HG03060 (cell line): ENCODE measurements at regions not wholly inside any gene's neighbourhood (a gene's known extent, or its start where the extent isn't known, plus 50 kb on each side); places are given as distances from the start of the nearest gene placed in this dataset.

Experiments
- ATAC-seq: cut with Tn5 transposase; IDR thresholded peaks from one replicate; pipeline ENCODE4 v1.9.1; 2021; ENCODE audit warnings: low read depth, moderate number of reproducible peaks; ENCODE audit not compliant: unreplicated experiment

GRCh38 chr10:91035650-91036292 lies 114.9 kb upstream of the ANKRD1 start:
- no peak for ATAC-seq

DNA sequence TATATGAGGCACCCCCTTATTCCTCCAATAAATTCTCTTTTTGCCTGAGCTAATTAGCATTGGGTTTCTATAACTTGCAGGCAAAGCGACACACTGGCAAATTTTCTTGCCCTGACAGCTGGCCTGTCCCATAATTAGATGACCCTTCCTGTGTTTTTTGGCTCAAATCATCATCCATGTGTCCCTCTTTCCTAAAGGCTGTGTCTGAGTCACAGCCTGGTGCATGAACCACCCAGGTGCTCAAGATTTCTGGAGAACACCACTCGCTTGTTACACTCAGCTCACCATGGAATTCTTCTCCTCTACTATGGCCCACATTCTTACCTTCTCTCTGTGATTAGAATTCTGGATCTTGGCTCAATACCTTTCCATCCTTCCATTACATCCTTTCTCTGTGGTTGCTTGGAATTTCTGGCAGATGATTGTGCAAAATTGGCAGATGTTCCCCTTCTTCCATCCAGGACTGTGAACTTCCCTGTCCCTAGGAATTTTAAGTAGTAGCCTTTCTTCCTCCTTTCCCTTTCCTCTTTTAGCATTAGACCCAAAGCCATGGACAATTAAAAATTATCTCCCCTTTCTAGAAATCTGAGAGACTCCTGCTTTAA lies 116.0 kb upstream of the ANKRD1 start:
- ATAC-seq: no peak

GRCh38 chr10:91038971-91039370 lies 118.1 kb upstream of the ANKRD1 start:
- ATAC-seq: no peak

- ATAC-seq: no peak
Observed at GRCh38 chr10:91040343-91040742, 119.5 kb upstream of the ANKRD1 start.

- no peak for ATAC-seq
Observed at GRCh38 chr10:91042069-91042468, 121.2 kb upstream of the ANKRD1 start.

- ATAC-seq: no peak
Observed at GRCh38 chr10:91043173-91043910, 122.5 kb upstream of the ANKRD1 start.

DNA sequence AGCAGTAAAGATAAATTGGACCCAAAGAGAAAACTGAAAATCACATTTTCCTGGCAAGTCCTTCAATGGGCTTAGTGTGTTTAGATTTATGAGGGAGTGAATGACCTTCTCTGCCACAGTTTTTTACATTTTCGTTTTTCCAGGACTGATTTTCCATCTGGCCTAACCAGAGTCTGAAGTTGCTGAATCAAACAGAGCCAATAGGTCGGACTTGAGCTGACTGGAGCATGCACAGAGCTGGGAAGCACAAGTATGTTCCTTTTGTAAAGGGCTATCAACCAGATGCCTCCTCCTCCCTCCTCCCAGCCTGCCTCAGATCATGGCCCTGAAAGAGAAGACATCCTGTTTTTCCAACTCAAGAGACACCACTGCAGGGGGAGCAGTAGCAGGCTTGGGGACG lies 126.0 kb upstream of the ANKRD1 start:
- no peak for ATAC-seq

- ATAC-seq: no peak
Observed at GRCh38 chr10:91048380-91048779, 127.5 kb upstream of the ANKRD1 start.

GRCh38 chr10:91049296-91049987 lies 128.6 kb upstream of the ANKRD1 start:
- ATAC-seq: no peak

GRCh38 chr10:91049988-91050360 lies 129.1 kb upstream of the ANKRD1 start:
- ATAC-seq: no peak

GRCh38 chr10:91050371-91051034 lies 129.6 kb upstream of the ANKRD1 start:
- ATAC-seq: no peak

GRCh38 chr10:91051829-91052228 lies 130.9 kb upstream of the ANKRD1 start:
- ATAC-seq: no peak

GRCh38 chr10:91054325-91054724 lies 133.4 kb upstream of the ANKRD1 start:
- no peak for ATAC-seq

DNA sequence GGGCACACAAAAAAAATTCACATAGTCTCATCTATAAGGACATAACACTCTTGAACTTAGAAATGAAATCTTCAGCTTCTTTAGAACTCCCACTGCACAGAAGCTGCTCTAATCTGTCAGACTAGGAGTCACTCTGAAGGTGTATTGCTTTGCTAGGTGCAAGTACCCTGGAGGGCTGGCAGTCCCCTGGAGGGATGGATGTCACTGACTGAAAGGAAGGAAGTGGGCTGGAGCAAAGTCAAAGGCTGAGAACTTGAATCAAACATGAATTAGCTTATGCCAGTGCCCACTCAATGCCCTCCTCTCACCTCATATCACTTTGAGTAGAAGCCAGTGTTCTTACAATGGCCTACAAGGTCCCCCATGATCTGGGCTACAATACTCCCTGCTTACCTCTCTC lies 140.3 kb upstream of the ANKRD1 start:
- no peak for ATAC-seq

DNA sequence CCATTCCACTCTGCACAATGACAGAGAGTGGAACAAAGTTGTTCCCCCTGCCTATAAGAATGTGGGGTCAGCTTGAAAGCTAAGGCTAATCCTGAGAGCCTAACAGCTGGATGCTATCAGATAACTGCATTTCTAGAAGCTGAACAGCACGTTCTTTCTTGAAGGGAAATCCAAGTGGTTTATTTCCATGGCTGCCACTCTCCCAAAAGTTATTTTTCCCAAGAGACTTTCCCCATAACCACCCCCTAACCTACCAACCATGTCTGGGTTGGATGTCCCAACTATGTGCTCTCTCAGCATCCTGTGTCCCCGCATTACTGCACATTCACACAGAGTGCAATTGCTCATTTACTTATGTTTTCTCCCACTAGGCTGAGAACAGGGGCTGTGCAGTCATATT lies 140.7 kb upstream of the ANKRD1 start:
- ATAC-seq: no peak

GRCh38 chr10:91062091-91062490 lies 141.2 kb upstream of the ANKRD1 start:
- no peak for ATAC-seq

DNA sequence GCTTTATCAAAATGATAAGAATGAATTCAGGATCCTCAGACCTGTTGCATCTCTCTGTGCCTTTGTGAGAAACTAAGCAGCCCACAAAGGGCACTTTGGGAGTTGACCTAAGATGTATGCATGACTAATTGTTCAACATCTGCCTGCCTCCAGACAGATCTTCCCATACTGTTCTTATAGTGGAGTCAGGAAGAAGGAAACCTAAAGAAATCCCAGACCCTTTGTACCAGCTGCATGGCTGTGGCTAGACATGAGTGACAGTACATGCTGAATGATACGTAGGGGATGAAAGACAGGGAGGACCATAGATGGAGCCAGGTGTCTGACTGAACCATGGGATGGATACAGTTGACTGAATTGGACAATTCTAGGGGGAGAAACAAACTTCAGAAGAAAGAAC lies 148.7 kb upstream of the PCGF5 start:
- ATAC-seq: no peak

- no peak for ATAC-seq
Observed at GRCh38 chr10:91073286-91073979, 147.0 kb upstream of the PCGF5 start.

GRCh38 chr10:91076991-91077548 lies 143.4 kb upstream of the PCGF5 start:
- ATAC-seq: no peak

GRCh38 chr10:91077549-91078071 lies 142.9 kb upstream of the PCGF5 start:
- ATAC-seq: no peak
